COR-L47 (cell line): ENCODE measurements at regions not wholly inside any gene's neighbourhood (a gene's known extent, or its start where the extent isn't known, plus 50 kb on each side); places are given as distances from the start of the nearest gene placed in this dataset.

Experiments
- DNase-seq: peaks from one replicate; lab custom pipeline; 2025; lab: John Stamatoyannopoulos, UW

DNA sequence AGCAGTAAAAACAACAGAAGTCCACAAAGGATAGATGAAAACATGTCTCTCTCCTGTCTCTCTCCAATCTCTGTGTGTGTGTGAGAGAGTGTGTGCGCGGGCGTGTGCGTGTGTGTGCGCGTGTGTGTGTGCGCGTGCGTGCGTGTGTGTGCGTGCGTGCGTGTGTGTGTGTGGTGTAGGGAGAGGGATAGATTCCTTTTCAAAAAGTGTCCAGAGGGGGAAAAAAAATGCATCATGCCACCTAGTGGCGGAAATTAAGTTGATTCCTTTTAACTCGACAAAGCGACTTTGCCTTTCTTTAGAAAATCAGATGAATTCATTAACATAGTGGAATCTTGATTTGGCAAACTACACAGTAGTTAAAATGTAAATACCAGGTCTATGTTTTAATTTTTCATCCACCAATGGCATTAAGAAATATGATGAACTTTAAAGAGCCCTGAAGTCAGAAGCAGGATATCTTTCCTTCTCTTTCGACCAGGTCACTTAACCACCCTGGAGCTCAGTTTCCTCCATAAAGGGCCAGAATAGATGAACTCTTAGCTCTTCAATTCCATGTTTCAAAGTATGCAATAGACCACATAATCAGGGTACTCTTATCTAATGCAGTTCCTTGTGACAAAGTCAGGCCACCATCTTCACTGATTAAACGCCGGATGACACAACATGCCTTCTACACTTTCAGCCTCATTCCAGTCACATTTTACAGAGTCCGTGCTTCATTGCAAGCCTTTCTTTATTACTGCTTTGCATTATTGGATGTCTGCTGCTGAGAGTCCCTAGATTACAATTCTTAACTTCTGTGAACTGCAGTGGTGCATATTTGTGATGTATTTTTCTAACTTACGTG lies 162.8 kb downstream of the FBXO8 start:
- DNase-seq = peak; percentile 47

DNA sequence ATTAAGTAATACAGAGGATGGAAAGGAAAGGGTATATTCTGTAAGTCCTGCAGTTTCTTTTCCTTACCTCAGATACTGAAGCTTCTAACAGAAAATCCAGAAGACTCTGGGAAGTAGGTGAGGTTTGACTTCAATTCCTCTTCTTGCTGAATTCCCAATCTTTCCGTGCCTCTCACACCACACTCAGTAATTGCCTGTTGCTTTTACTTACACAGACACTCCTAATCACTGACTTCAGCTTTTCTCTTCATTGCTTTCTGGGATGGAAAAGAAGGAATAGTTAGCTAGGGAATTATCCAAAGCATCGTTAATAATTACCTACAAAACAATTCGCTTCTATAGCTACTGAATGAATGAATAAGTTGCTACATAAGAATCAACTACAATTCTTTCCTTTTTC lies 163.6 kb downstream of the FBXO8 start:
- no peak for DNase-seq

DNA sequence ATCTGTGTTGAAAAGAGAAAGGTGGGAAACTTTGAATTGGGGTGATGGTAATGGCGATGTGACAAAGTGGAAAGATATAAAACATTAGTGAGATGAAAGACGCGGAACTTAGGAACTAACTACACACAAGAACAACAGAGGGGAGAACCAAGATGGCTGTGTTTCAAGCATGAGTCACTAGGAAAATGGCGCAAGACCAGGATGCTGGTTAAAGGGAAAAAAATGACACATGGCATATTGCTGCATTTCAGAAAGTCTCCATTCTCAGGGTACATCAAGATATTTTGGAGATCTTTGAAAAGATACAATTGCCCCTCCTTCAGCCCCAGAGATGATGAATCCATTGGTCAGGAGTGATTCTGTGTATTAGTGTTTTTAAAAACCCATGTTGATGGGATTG lies 164.4 kb downstream of the FBXO8 start:
- DNase-seq = no peak

DNA sequence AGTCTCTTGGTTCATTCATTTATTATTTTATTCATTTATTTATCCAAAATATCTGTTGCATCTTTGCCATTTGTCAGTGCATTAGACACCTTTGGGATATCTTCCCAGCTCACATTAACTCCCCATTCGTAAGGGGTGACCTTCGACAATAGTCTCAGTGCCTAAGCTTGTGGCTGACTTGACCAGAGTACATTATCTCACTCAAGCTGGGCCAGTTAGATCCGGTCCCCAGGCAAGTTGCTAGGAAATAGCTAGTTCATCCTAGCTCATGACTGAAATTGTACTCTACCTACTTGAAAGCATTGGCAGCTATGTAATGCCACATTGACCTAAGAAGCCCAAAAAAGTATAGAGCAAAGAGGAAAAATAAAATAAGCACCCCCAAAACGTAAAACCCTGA lies 165.3 kb downstream of the FBXO8 start:
- no peak for DNase-seq

DNA sequence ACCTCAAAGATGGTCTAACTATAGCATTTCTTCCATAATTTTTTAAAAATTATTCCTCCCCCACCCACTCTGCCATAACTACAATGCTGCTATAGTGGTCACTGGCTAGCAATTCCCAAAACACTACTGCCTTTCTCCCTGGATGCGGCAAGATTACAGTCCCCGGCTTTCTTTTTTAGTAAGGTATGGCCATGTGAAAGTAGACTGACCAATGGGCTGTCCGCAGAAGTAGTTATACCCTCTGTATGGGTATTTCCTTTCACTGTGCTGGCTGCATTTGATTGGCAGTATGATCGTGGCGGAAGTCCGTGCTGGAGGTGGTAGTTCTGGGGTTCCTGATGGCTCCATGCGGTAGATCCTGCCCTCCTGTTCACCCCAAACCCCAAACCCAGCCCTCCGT lies 166.0 kb downstream of the FBXO8 start:
- no peak for DNase-seq

DNA sequence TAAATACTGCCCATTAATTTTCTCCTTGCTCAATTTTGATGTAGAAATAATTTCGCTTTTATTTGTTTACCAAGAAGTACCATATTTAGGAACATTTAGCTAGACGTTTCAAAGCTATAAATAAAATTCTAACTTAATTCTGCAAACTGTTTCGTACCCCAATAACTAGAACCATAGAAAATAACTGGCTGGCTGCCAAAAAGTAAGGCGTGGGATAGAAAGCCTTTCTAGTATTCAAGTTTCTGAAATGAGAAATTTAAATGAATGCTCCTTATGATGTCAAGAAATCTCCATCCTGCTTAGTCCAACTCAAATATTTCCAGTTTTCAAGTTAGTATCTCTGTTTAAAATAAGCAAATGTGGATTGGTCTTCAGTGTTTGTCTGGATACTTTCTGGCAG lies 167.4 kb downstream of the FBXO8 start:
- DNase-seq = no peak

DNA sequence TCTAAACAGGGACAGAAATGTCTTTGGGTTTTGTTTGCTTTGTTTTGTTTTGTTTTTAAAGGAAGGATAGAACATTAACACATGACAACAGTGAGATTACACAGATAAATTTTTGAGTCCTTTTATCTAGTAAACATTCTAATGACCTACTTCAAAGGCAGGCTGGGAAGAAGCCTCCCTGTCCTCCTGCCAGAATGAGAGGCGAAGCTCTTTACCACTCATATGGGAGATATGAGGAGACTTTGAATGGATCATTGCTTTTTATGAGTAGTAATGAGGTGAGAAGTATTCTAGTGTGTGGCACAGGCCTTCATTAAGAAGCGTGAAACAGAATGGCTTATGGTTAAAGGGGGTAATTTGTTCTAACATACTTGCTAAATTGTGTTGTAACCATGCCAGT lies 172.0 kb downstream of the FBXO8 start:
- no peak for DNase-seq

DNA sequence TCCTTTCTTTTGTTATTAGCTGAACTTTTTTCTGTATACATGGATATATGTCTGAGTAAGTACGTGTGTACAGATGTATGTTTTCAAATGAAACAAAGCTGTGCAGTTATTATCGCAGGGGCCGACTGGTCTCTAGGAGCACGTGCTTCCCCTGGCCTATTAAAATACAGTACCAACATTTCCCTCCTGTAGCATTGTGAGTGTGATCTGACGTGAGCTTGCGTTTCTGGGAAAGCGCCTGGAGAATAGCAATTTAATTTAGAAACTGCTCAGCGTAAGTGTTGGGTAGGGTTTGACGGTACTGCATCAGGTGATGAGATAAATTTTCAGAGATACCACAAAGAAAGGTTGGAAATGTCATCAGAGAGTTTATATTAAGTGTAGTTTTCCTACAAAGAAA lies 173.3 kb downstream of the FBXO8 start:
- DNase-seq = no peak

DNA sequence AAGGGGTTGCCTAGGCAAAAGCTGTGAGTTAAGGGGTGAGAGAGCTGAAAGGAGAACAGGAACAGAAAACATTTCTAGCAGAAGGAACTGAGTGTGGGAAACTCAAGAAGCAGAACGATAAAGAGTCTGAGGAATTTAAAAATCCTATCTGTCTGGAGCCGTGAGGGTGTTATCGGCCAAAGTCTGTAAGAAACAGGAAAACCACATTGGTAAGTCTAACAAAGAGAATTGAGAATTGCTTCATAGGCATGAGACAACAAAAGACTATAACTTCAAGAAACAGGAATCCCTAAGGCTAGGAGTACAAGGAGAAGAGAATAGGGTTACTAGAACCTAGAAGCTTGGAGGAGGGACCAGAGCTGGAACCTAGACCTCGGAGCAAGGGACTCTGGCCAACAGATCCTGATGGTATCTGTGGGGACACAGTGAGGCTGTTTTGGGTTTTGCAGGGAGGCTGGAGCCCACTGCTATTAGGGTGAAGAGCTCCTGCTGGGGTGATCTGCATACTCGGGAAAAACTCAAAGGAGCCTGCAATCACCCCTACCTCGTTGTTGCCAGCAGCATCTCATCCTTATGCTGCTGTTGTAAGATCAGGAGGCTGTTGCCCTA lies 175.6 kb downstream of the FBXO8 start:
- DNase-seq = no peak

DNA sequence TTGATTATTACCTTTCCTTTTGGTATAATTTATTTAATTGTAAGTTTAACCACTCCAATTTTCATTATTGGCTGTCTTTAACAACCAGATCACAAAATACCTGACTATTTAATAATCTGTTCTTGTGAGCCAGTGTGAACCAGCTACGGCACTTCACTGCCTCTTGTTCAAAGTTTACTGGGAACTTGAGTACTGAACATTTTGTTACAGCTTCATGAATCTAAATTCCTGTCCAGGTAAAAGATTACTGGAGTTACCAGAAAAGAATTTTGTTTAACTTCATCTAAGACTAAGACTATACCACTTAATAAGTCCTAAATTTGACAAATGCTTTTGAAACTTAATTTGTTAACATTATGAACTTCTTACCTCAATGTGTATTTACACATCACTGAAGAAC lies 178.3 kb downstream of the FBXO8 start:
- no peak for DNase-seq

DNA sequence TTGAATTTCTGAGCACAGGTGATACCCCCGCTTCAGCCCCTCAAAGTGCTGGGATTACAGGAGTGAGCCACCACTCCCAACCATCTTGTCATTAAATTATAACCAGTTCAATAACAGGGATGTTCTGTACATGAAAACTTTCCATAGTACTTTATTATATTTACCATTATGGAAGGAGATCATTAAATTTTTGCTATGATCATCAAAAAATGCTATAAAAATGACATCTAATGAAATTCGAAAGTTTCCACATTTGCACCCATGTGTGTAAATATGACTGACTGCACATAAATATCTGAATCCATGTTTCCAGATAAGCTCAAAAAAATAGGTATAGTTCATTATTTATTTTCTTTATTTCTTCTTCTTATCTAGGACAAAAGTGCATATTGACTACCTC lies 182.6 kb downstream of the FBXO8 start:
- DNase-seq = no peak

DNA sequence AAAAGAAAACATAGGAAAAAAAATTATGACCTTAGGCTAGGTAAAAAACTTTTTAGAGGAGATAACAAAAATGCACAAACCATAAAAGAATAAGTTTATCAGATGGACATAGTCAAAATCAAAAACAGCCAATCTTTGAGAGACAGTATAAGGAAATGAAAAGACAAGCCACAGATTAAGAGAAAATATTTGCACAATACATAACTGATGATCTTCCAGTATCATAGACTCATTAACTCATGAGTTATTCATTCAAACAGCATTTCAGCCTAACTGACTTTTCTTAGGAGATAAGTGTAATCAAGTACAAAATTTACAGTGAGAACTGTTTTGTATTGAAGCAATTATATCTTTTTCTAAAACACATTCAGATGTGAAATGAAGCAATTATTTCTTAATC lies 183.8 kb downstream of the FBXO8 start:
- DNase-seq = no peak

DNA sequence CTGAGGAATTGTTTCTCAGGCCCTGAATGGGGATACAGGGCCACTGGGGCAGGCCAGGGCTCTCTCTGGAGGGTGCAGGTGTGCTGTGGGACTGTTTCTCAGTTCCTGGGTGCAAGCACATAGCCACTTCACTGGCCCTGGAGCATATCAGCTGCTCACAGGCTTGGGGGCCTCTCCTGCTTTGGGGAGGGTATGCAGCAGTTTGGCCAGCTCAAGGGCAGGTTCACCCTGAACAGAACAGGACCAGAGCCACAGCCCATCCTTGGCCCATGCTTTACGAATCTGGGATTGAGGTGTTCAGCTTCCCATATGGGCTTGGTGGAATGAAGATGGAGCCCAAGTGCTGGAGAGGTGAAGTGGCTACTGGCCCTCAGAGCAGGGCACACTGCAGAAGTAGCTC lies 186.5 kb downstream of the FBXO8 start:
- no peak for DNase-seq

DNA sequence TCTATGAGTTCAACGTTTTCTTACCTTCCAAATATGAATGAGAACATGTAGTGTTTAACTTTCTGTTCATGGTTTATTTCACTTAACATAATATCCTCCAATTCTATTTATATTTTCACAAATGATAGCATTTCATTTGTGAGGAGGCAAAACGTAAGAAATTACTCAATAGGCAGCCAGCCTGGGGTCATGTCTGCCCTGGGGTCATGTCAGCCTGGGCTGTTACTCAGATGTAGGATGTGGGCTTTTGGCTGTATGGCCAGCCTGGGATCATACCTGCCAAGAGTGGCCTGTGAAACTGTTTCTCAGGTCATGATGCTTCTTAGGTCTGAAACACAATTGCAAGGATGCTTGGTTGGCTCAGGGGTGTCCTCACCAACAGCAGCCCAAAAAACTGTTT lies 187.0 kb downstream of the FBXO8 start:
- no peak for DNase-seq

DNA sequence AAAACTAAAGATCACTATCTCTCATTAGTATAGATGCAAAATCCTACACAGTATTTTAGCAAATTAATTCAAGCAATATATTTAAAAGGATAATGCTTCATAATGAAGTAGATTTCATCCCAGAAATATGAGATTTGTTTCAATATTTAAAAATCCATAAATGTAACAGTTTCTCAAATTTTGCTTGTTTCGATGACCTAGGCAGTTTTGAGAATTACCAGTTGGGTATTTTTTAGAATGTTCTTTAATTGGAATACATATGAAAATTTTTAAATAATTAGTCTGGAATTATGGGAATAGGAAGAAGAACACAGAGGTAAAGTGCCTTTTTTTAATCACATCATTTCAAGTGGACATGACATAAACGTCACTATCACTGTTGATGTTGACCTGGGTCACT lies 192.3 kb downstream of the FBXO8 start:
- DNase-seq = no peak

DNA sequence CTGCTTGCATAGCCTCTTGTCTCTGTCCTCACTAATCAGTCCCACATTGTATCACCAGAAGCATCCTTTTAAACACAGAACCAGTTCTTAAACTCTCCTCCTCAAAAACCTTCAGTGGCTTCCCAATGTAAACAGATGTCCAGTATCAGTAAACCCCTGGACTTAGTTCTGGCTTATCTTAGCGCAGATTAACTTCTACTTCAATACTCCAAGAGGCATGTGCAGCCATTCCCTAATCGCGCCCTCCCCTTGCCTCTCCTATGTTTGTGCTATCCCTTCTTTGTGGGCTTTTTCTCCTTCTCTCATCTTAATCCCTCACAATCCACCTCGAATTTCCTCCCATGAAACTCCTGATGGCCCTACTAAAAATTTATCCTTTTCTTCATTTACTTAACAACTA lies 193.8 kb downstream of the FBXO8 start:
- DNase-seq = no peak

DNA sequence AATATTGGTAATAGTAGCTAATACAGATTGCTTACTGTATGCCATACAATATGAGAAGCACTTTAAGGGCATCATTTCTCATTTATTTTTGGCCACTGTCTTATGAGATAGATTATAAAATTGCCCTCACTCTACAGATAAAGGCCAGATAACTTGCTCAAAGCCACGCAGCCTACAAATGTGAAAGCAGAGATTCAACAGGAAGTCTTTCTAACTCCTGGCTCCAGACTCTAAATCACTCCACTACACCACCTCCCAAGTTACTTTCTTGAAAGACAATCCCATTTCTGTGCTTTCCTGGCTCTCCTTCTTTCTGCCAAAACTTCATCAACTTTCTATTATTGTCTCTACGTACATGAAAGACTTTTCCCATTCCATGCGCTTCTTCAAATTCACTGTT lies 194.7 kb downstream of the FBXO8 start:
- no peak for DNase-seq

DNA sequence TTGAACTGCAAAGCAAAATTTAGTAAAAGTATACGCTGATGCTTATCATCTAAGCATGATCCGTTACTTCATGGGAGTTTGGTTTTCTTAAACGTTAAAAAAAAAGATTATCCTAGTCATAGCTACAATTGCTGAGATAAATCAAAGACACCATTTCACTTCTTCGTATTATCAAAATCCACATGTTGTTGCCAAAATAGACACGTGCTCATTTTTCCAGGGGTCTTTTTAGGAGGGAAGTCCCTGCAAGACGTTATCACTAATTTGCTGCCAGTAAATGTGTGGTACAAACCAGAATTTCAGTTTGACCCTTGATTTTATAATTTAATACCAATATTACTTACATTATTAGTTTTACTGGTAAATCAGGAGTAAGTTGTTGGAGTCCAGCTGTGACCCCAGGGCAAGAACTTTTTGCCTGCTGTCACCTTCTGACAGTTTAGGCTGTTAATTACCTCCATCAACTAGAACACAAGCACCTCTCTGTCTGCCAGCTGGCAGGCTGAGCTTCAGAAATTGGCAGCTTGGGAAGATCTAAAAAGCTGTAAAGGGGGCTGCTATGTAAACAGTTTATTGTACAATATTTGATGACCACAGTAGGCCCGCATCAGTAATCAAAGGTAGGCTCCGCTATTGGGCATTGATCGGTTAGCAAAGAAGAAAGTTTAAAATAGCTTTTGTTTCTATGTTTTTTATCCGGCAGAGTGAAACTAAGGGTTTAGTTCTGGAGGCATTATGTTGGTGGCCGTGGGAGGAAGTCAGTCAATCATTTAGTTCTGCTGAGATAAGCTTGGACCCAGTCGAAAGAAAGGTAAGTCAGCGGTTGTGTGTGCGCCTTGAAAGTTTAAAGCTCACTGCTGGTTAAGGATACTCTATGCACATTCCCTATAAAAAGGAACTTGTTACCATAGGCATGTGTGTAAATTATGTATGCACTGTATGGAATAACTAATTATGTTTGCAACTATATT lies 196.4 kb downstream of the FBXO8 start:
- DNase-seq = no peak

DNA sequence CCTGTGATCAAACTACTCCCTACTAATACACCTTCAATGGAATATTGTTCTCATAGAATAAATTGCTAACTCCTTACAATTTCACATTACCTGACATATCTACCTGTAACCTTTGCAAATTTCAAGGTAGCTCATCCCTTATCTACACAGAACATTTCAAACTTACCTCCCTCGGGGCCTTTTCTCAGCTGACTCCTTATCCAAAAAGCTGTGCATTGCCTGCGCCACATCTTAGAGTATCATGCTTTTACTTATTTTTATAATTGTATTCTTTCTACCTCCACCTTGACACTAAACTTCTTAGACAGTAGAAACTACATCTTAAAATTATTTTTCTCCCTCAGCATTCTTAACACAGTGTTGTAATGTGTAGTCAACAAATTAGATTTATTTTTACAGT lies 198.5 kb downstream of the FBXO8 start:
- DNase-seq = no peak

DNA sequence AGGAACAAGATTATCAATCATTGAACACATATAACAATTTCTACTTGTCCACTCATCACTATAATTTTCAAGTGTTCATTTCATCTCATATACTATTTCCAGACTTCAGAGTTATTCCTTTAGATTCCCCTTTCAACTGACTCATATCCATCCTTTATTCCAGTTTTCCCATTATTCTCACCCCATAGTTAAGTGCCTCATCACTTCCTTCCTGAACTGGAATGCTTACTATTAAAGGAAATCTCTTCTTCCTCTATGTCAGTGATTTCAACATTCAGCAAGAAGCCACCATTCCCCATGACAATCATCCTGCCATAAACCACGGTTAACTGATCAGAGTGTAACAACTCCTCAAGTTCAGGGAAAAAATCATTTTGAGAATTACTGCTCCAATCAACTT lies 198.9 kb downstream of the FBXO8 start:
- no peak for DNase-seq

DNA sequence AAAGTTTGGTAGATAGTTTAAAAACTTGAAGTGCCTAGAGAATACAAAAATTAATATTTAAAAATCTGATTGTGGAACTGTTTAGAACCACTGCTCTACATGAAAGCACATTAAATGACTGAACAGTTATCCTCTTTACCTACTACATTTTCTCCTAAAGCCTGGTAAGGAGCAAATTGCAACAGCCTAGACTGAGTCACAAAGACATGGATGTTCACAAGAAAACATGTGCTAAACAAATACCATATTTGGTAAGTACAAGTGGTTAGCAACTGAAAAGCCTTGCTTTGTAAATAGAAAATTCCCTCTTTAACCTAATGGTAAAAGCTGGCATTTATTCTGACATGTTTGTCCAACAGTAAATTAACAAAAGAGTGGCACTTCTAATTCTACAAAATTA lies 203.1 kb downstream of the FBXO8 start:
- DNase-seq = no peak

DNA sequence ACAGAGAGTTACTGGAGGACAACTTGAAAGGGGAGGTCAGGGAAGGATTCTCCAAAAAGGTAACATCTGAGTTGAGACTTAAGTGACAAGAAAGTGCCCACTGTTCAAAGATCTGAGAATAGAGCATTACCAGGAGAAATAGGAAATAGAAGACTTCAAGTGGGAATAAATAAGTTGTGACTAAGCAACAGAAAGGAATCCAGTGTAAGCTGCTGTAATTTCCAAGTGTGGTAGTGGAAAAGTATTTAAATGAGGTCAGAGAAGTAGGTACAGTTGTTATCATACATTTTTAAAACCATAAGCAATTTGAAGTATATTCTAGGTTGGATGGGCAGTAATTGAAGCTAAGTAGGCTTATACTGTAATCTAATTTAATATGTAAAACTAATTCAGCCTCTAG lies 211.9 kb downstream of the FBXO8 start:
- no peak for DNase-seq

DNA sequence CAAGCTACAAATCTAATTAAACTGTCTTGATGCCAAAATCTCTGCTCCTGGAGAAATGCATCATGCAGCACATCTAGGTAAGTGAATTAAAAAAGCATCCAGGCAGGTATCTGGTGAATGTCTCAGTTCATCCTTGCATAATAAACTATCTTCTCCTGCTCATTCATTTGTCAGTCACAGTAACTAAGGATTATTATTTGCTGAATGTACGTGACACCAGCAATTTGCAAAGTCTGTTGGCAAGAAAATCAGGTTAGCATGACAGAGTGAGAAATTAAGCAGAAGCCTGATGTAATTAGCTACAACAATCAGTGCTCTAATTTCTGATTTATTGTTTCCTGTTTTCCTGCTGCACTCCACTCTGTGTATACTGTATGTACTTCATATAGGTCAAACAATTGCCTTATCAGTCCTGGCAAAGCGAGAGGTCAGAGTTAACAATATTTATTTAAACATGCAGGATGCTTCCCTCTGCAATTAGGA lies 213.6 kb downstream of the FBXO8 start:
- peak; percentile 57 for DNase-seq
